ENCODE measurements at regions not wholly inside any gene's neighbourhood (a gene's known extent, or its start where the extent isn't known, plus 50 kb on each side); places are given as distances from the start of the nearest gene placed in this dataset.

- TF ChIP-seq CTCF (optimal IDR thresholded peaks at IDR 0.05 in 1 of 3, IDR thresholded peaks at IDR 0.05 in 1 of 3, conservative IDR thresholded peaks at IDR 0.05 in 1 of 3; ENCODE audit: extremely low read depth in 1 of 3, insufficient read depth in 2 of 3, low read length in 3 of 3) (no peak), EZH2 (IDR thresholded peaks at IDR 0.05; ENCODE audit: low read length) (no peak)
Observed at GRCh38 chr12:67048371-67048770, 220.8 kb upstream of the CAND1 start.

All from keratinocyte (primary cell).